Stimulated activated CD8-positive, alpha-beta memory T cell treated with anti-CD3 and anti-CD28 coated beads, Interleukin-7, amount 100 ng/mL, for 1 hour (primary cell): ENCODE measurements at regions not wholly inside any gene's neighbourhood (a gene's known extent, or its start where the extent isn't known, plus 50 kb on each side); places are given as distances from the start of the nearest gene placed in this dataset.

Source experiments
- DNase-seq, 2 donors: peaks; one replicate each; pipeline ENCODE4 v3.0.0-alpha.2; 2020; ENCODE audit warnings: low read depth in 2 of 2

GRCh38 chr14:89607453-89607852, 190.4 kb upstream of the FOXN3 start:
- no peak for DNase-seq

GRCh38 chr14:89603938-89604480, 187.0 kb upstream of the FOXN3 start:
- DNase-seq, result no peak

GRCh38 chr14:89600950-89601826, 184.2 kb upstream of the FOXN3 start:
- no peak for DNase-seq

- DNase-seq, result no peak
Measured at GRCh38 chr14:89600029-89600428, 183.0 kb upstream of the FOXN3 start.

GRCh38 chr14:89598548-89599186, 181.6 kb upstream of the FOXN3 start:
- DNase-seq, result no peak

GRCh38 chr14:89592961-89593360, 175.9 kb upstream of the FOXN3 start:
- no peak for DNase-seq

GRCh38 chr14:89589400-89590118, 172.5 kb upstream of the FOXN3 start:
- DNase-seq, result no peak

- DNase-seq, result no peak
Measured at GRCh38 chr14:89588840-89589296, 171.8 kb upstream of the FOXN3 start.

GRCh38 chr14:89588016-89588415, 171.0 kb upstream of the FOXN3 start:
- DNase-seq, result no peak

GRCh38 chr14:89587136-89587420, 170.0 kb upstream of the FOXN3 start:
- DNase-seq, result no peak

- DNase-seq, result peak in 1 of 2 donors; percentile 8
Measured at GRCh38 chr14:89586258-89587135, 169.5 kb upstream of the FOXN3 start.

- DNase-seq, result no peak
Measured at GRCh38 chr14:89578156-89578555, 161.1 kb upstream of the FOXN3 start.

- no peak for DNase-seq
Measured at GRCh38 chr14:89576960-89577359, 159.9 kb upstream of the FOXN3 start.

GRCh38 chr14:89576145-89576927, 159.3 kb upstream of the FOXN3 start:
- DNase-seq, result no peak

GRCh38 chr14:89575386-89576061, 158.5 kb upstream of the FOXN3 start:
- no peak for DNase-seq

- no peak for DNase-seq
Measured at GRCh38 chr14:89574420-89574819, 157.4 kb upstream of the FOXN3 start.

GRCh38 chr14:89573399-89573657, 156.3 kb upstream of the FOXN3 start:
- DNase-seq, result no peak

GRCh38 chr14:89572596-89573398, 155.8 kb upstream of the FOXN3 start:
- DNase-seq, result no peak

GRCh38 chr14:89571491-89571890, 154.5 kb upstream of the FOXN3 start:
- DNase-seq, result no peak
